ENCODE measurements at regions not wholly inside any gene's neighbourhood (a gene's known extent, or its start where the extent isn't known, plus 50 kb on each side); places are given as distances from the start of the nearest gene placed in this dataset.

DNA sequence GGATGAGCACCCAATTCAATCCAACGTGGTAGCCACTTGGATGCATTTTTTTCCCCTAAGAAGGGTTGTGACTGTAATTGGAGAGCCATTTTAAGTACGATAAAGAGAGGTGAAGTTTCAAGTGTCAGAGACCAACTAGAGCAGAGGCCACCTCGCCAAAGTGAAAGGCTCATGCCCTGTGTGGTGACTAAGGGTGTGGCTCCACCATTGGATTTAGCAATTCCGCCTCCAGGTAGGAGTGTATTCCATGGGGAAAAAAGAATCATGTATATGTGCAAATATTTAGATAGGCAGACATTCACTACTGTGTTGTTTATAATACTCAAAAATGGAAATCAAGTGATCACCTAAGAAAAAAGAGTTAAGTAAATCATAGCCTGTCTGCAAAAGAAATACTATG is 53.1 kb upstream of the S1PR3 start:
- intact Hi-C loops (cut with DNase I; ENCODE audit: low total_unique reads) (no loop called here), in situ Hi-C loops (cut with MboI; ENCODE audit: low pct_ligation_motif_present in 1 of 4, low pct_unique_long_range_greater_than_20kb in 1 of 4, low sequenced_read_pairs in 3 of 4) (no loop called here)
- no peaks in the 10 kb centered on the region for H3K36me3 ChIP-seq
- no peak for DNase-seq
- TF ChIP-seq, protein P1, sequence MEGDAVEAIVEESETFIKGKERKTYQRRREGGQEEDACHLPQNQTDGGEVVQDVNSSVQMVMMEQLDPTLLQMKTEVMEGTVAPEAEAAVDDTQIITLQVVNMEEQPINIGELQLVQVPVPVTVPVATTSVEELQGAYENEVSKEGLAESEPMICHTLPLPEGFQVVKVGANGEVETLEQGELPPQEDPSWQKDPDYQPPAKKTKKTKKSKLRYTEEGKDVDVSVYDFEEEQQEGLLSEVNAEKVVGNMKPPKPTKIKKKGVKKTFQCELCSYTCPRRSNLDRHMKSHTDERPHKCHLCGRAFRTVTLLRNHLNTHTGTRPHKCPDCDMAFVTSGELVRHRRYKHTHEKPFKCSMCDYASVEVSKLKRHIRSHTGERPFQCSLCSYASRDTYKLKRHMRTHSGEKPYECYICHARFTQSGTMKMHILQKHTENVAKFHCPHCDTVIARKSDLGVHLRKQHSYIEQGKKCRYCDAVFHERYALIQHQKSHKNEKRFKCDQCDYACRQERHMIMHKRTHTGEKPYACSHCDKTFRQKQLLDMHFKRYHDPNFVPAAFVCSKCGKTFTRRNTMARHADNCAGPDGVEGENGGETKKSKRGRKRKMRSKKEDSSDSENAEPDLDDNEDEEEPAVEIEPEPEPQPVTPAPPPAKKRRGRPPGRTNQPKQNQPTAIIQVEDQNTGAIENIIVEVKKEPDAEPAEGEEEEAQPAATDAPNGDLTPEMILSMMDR (IDR thresholded peaks at IDR 0.05) = no peak
- TF ChIP-seq EP300 (IDR thresholded peaks at IDR 0.05; ENCODE audit: low read depth) (no peak), POLR2AphosphoS5 (IDR thresholded peaks at IDR 0.05) (no peak), POLR2A (IDR thresholded peaks at IDR 0.05) (no peak)
- H3K9me3 ChIP-seq = no peaks in the 10 kb centered on the region
- H3K4me1 ChIP-seq = no peaks in the 10 kb centered on the region
- H3K27me3 ChIP-seq = no peaks in the 10 kb centered on the region
- no peak overlapping the region for H3K27ac ChIP-seq
- WGBS, 2 donors (ENCODE audit: low coverage in 1 of 2) = 58 to 73% methylated on average over 4 of the region's 4 CpGs
- no peak overlapping the region for H3K4me3 ChIP-seq

Small RNA genes in the stretch of these regions (small RNA-seq; reads per million reads assigned to genes)
- 0 reads per million in 4 donors for gene MIR4289

Data from transverse colon (tissue), 4 donors.